Hepatocyte (in vitro differentiated cells): ENCODE measurements at regions not wholly inside any gene's neighbourhood (a gene's known extent, or its start where the extent isn't known, plus 50 kb on each side); places are given as distances from the start of the nearest gene placed in this dataset.

ENCODE experiments used
- DNase-seq: peaks from one replicate; pipeline ENCODE4 v3.0.0-alpha.2; 2016; ENCODE audit warnings: low spot score
- H2AFZ ChIP-seq: fragments of 200-600 bp; sonication (generic); 2 replicates; pipeline ENCODE4 v1.6.0; 2016; ENCODE audit warnings: antibody characterized with exemption, mild to moderate bottlenecking
- H3K27ac ChIP-seq: fragments of 200-600 bp; sonication (generic); 2 replicates; pipeline ENCODE4 v1.5.1; 2016; ENCODE audit warnings: mild to moderate bottlenecking
- H3K27me3 ChIP-seq: fragments of 200-600 bp; sonication (generic); 2 replicates; pipeline ENCODE4 v1.6.1; 2016
- H3K36me3 ChIP-seq: fragments of 200-600 bp; sonication (generic); replicated peaks from 2 replicates; pipeline ENCODE4 v1.5.1; 2016; ENCODE audit warnings: low read depth; ENCODE audit not compliant: insufficient read depth
- H3K4me1 ChIP-seq: fragments of 200-600 bp; sonication (generic); 2 replicates; pipeline ENCODE4 v1.5.1; 2016; ENCODE audit warnings: mild to moderate bottlenecking, moderate library complexity; ENCODE audit not compliant: insufficient read depth
- H3K4me2 ChIP-seq: fragments of 200-600 bp; sonication (generic); 2 replicates; pipeline ENCODE4 v1.6.0; 2016
- H3K4me3 ChIP-seq: fragments of 200-600 bp; sonication (generic); 2 replicates; pipeline ENCODE4 v1.5.1; 2016; ENCODE audit warnings: mild to moderate bottlenecking
- H3K79me2 ChIP-seq: fragments of 200-600 bp; sonication (generic); 2 replicates; pipeline ENCODE4 v1.6.0; 2017; ENCODE audit warnings: mild to moderate bottlenecking
- H3K9me2 ChIP-seq: fragments of 200-600 bp; sonication (generic); replicated peaks from 2 replicates; pipeline ENCODE4 v1.6.0; 2017; ENCODE audit warnings: mild to moderate bottlenecking; ENCODE audit not compliant: insufficient read depth
- H3K9me3 ChIP-seq: fragments of 200-600 bp; sonication (generic); 2 replicates; pipeline ENCODE4 v1.5.1; 2016; ENCODE audit warnings: low read depth, mild to moderate bottlenecking
- H4K20me1 ChIP-seq: fragments of 200-600 bp; sonication (generic); 2 replicates; pipeline ENCODE4 v1.6.0; 2016; ENCODE audit warnings: mild to moderate bottlenecking; ENCODE audit not compliant: insufficient read depth, poor library complexity, severe bottlenecking
- CTCF ChIP-seq: fragments of 200-600 bp; sonication (generic); IDR thresholded peaks from 2 replicates; pipeline ENCODE4 v1.5.1; 2016; ENCODE audit warnings: antibody characterized with exemption, mild to moderate bottlenecking; ENCODE audit not compliant: poor library complexity
- EZH2 ChIP-seq: fragments of 200-600 bp; sonication (generic); IDR thresholded peaks from 2 replicates; pipeline ENCODE4 v1.6.1; 2016; ENCODE audit warnings: antibody characterized with exemption, mild to moderate bottlenecking, borderline replicate concordance
- EZH2phosphoT487 ChIP-seq: fragments of 200-600 bp; sonication (generic); IDR thresholded peaks from one replicate; pipeline ENCODE4 v1.6.1; 2018; ENCODE audit warnings: antibody characterized with exemption, mild to moderate bottlenecking, low read depth, moderate library complexity; ENCODE audit not compliant: unreplicated experiment, severe bottlenecking
- WGBS: methylation state at CpG from one replicate; pipeline ENCODE4 v1.1.6; 2016; ENCODE audit warnings: low lambda C conversion rate; ENCODE audit errors: missing lambda C conversion rate; 5-methylcytosine and 5-hydroxymethylcytosine counted together

GRCh38 chr5:5687113-5687512 lies 264.6 kb downstream of the ICE1 start:
- no peaks in the 10 kb centered on the region for H3K27me3 ChIP-seq
- TF ChIP-seq EZH2 = no peak
- TF ChIP-seq EZH2phosphoT487 = no peak
- TF ChIP-seq CTCF = no peak
- no peaks in the 10 kb centered on the region for H4K20me1 ChIP-seq
- no peaks in the 10 kb centered on the region for H3K79me2 ChIP-seq
- no peaks in the 10 kb centered on the region for H3K4me1 ChIP-seq
- no peak overlapping the region for H3K4me3 ChIP-seq
- H3K36me3 ChIP-seq = no peaks in the 10 kb centered on the region
- DNase-seq = no peak
- no peaks in the 10 kb centered on the region for H3K9me2 ChIP-seq
- no peak overlapping the region for H3K4me2 ChIP-seq
- H3K9me3 ChIP-seq = no peaks in the 10 kb centered on the region
- no peak overlapping the region for H3K27ac ChIP-seq
- H2AFZ ChIP-seq = no peak overlapping the region
- WGBS = 87% methylated on average over 2 of the region's 2 CpGs

GRCh38 chr5:5686356-5686755 lies 263.9 kb downstream of the ICE1 start:
- Histone ChIP-seq H3K27me3 (no peaks in the 10 kb centered on the region), H3K9me3 (no peaks in the 10 kb centered on the region), H4K20me1 (no peaks in the 10 kb centered on the region), H3K79me2 (no peaks in the 10 kb centered on the region), H3K4me3 (no peak overlapping the region), H3K36me3 (no peaks in the 10 kb centered on the region), H3K4me2 (no peak overlapping the region), H2AFZ (no peak overlapping the region), H3K4me1 (no peaks in the 10 kb centered on the region), H3K27ac (no peak overlapping the region), H3K9me2 (no peaks in the 10 kb centered on the region)
- DNase-seq = no peak
- WGBS = 89% methylated on average over 6 of the region's 6 CpGs
- no peak for TF ChIP-seq CTCF
- TF ChIP-seq EZH2 = no peak

- 77% methylated on average over 3 of the region's 3 CpGs for WGBS
- Histone ChIP-seq H3K4me3 (no peak overlapping the region), H2AFZ (no peak overlapping the region), H3K79me2 (no peaks in the 10 kb centered on the region), H4K20me1 (no peaks in the 10 kb centered on the region), H3K4me1 (no peaks in the 10 kb centered on the region), H3K4me2 (no peak overlapping the region), H3K27me3 (no peaks in the 10 kb centered on the region), H3K27ac (no peak overlapping the region), H3K36me3 (no peaks in the 10 kb centered on the region), H3K9me3 (no peaks in the 10 kb centered on the region), H3K9me2 (no peaks in the 10 kb centered on the region)
- TF ChIP-seq CTCF (no peak), EZH2 (no peak), EZH2phosphoT487 (no peak)
- DNase-seq = no peak
These were observed 263.3 kb downstream of the ICE1 start for GRCh38 chr5:5685737-5686136.

- WGBS = 100% methylated on average over 2 of the region's 2 CpGs
- TF ChIP-seq EZH2 (no peak), EZH2phosphoT487 (no peak), CTCF (no peak)
- no peak for DNase-seq
These were observed 260.7 kb downstream of the ICE1 start for GRCh38 chr5:5683174-5683573.

More at GRCh38 chr5:5683174-5683573, 260.7 kb downstream of the ICE1 start:
- H3K9me3 ChIP-seq = no peaks in the 10 kb centered on the region
- H3K4me1 ChIP-seq = no peaks in the 10 kb centered on the region
- no peak overlapping the region for H3K27ac ChIP-seq
- H3K36me3 ChIP-seq = no peaks in the 10 kb centered on the region
- no peaks in the 10 kb centered on the region for H3K9me2 ChIP-seq
- no peaks in the 10 kb centered on the region for H3K79me2 ChIP-seq
- H3K27me3 ChIP-seq = no peaks in the 10 kb centered on the region
- no peaks in the 10 kb centered on the region for H4K20me1 ChIP-seq
- H2AFZ ChIP-seq = no peak overlapping the region
- H3K4me3 ChIP-seq = no peak overlapping the region
- H3K4me2 ChIP-seq = no peak overlapping the region
